ENCODE measurements at regions not wholly inside any gene's neighbourhood (a gene's known extent, or its start where the extent isn't known, plus 50 kb on each side); places are given as distances from the start of the nearest gene placed in this dataset.

DNA sequence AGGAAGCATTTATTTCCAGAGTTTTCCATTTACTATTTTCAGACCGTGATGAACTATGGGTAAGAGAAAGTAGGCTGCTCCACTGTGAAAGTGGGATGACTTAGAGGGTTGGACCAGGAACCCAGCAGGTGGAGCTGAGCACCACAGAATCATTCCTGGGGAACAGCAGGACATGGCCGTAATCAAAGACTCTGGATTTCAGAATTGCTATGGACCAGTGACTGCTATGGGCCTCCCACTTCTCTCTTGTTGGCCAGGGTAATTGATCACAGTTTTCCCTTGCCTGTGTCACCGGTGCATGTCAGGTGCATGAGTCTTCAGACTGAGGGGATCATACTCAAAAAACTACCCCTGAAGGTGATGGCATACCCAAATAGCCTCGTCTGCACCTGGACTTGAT, 90.6 kb upstream of the GPC1 start:
- Histone ChIP-seq H3K4me1 (ENCODE audit: control insufficient read depth, insufficient read depth, low read length) (no peaks in the 10 kb centered on the region), H3K36me3 (ENCODE audit: control insufficient read depth, insufficient read depth, low read length) (no peaks in the 10 kb centered on the region), H3K9me1 (ENCODE audit: insufficient read depth, low read length) (no peaks in the 10 kb centered on the region), H2BK120ac (ENCODE audit: low read depth, low read length) (no peak overlapping the region), H3K14ac (replicated peaks; ENCODE audit: low read depth, low read length) (no peak overlapping the region), H3K9ac (ENCODE audit: low read depth, low read length) (no peak overlapping the region), H2BK15ac (ENCODE audit: low read depth, low read length) (no peak overlapping the region), H2BK5ac (ENCODE audit: low read depth, low read length, poor library complexity, severe bottlenecking) (no peak overlapping the region), H4K8ac (ENCODE audit: low read depth in 2 of 2, low read length in 2 of 2) (no peak overlapping the region), H3K27ac (ENCODE audit: insufficient read depth, low read length) (no peak overlapping the region), H2BK20ac (ENCODE audit: low read depth, low read length) (no peak overlapping the region), H3K27me3 (ENCODE audit: control insufficient read depth, insufficient read depth, low read length) (peaks cover 15% of the 10 kb centered on the region), H3K4me3 (ENCODE audit: insufficient read depth, low read depth, low read length) (no peak overlapping the region), H3K79me1 (ENCODE audit: low read depth in 1 of 2, low read length in 2 of 2) (no peaks in the 10 kb centered on the region), H4K91ac (ENCODE audit: insufficient read depth, low read depth, low read length) (no peak overlapping the region), H3K23ac (ENCODE audit: low read depth, low read length) (no peak overlapping the region), H3K4ac (ENCODE audit: low read depth, low read length) (no peak overlapping the region), H3K4me2 (ENCODE audit: low read depth, low read length) (no peak overlapping the region), H2AK9ac (replicated peaks; ENCODE audit: low read depth, low read length, poor library complexity) (no peak overlapping the region), H3K56ac (ENCODE audit: extremely low read depth, insufficient read depth, low read length) (no peak overlapping the region), H2AK5ac (ENCODE audit: low read depth, low read length) (no peak overlapping the region), H4K5ac (ENCODE audit: low read depth, low read length) (no peak overlapping the region), H2AFZ (replicated peaks; ENCODE audit: low read length, poor library complexity) (no peak overlapping the region), H3K18ac (ENCODE audit: low read depth, low read length) (no peak overlapping the region), H3K9me3 (ENCODE audit: control insufficient read depth, insufficient read depth, low read length) (peaks cover 15% of the 10 kb centered on the region), H4K20me1 (ENCODE audit: insufficient read depth, low read length) (no peaks in the 10 kb centered on the region)
- ChIA-PET CTCF (no interaction called here), POLR2A (ENCODE audit: unreplicated experiment) (no interaction called here)
- dilution Hi-C loops (cut with HindIII; ENCODE audit: low sequenced_read_pairs, unreplicated experiment): no loop called here
- DNase-seq (no peak), ATAC-seq (ENCODE audit: low read depth) (no peak)
- BruUV-seq (replicated peaks): no TSS peak
- WGBS, 2 experiments (ENCODE audit: extremely low coverage in 2 of 2, insufficient read length in 1 of 2): 57% methylated on average over 2 of the region's 4 CpGs; no CpG with 5 or more reads in 1 of the 2 experiments
- in situ Hi-C loops (cut with MboI; ENCODE audit: low sequenced_read_pairs): no loop called here
- intact Hi-C loops (cut with micrococcal nuclease): no loop called here
- peak; percentile 31; the same call in 1 of the 2 replicates for TF ChIP-seq RAD21 (IDR thresholded peaks at IDR 0.05; ENCODE audit: low read length)
- no peak for TF ChIP-seq BHLHE40 (IDR thresholded peaks at IDR 0.05; ENCODE audit: low read depth, low read length)
- no peak for TF ChIP-seq NFE2L2 (IDR thresholded peaks at IDR 0.05; ENCODE audit: low read depth, low read length)
- no peak for TF ChIP-seq MAZ (IDR thresholded peaks at IDR 0.05; ENCODE audit: borderline replicate concordance, low read depth, low read length)
- TF ChIP-seq, protein P1, sequence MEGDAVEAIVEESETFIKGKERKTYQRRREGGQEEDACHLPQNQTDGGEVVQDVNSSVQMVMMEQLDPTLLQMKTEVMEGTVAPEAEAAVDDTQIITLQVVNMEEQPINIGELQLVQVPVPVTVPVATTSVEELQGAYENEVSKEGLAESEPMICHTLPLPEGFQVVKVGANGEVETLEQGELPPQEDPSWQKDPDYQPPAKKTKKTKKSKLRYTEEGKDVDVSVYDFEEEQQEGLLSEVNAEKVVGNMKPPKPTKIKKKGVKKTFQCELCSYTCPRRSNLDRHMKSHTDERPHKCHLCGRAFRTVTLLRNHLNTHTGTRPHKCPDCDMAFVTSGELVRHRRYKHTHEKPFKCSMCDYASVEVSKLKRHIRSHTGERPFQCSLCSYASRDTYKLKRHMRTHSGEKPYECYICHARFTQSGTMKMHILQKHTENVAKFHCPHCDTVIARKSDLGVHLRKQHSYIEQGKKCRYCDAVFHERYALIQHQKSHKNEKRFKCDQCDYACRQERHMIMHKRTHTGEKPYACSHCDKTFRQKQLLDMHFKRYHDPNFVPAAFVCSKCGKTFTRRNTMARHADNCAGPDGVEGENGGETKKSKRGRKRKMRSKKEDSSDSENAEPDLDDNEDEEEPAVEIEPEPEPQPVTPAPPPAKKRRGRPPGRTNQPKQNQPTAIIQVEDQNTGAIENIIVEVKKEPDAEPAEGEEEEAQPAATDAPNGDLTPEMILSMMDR (conservative IDR thresholded peaks at IDR 0.05; ENCODE audit: low read depth, low read length): peak; percentile 9; the same call in 1 of the 2 replicates
- no peak for TF ChIP-seq SMC3 (IDR thresholded peaks at IDR 0.05; ENCODE audit: low read depth, low read length)

All from IMR-90 (cell line).